ENCODE measurements at regions not wholly inside any gene's neighbourhood (a gene's known extent, or its start where the extent isn't known, plus 50 kb on each side); places are given as distances from the start of the nearest gene placed in this dataset.

GRCh38 chr3:80550174-80550573 lies 782.4 kb upstream of the ROBO1 start:
- TF ChIP-seq POLR2A (IDR thresholded peaks at IDR 0.05) = no peak
- TF ChIP-seq, protein P1, sequence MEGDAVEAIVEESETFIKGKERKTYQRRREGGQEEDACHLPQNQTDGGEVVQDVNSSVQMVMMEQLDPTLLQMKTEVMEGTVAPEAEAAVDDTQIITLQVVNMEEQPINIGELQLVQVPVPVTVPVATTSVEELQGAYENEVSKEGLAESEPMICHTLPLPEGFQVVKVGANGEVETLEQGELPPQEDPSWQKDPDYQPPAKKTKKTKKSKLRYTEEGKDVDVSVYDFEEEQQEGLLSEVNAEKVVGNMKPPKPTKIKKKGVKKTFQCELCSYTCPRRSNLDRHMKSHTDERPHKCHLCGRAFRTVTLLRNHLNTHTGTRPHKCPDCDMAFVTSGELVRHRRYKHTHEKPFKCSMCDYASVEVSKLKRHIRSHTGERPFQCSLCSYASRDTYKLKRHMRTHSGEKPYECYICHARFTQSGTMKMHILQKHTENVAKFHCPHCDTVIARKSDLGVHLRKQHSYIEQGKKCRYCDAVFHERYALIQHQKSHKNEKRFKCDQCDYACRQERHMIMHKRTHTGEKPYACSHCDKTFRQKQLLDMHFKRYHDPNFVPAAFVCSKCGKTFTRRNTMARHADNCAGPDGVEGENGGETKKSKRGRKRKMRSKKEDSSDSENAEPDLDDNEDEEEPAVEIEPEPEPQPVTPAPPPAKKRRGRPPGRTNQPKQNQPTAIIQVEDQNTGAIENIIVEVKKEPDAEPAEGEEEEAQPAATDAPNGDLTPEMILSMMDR (IDR thresholded peaks at IDR 0.05) = no peak

Data from tibial nerve (tissue), 3 donors.